Effector memory CD4-positive, alpha-beta T cell (primary cell): ENCODE measurements at regions not wholly inside any gene's neighbourhood (a gene's known extent, or its start where the extent isn't known, plus 50 kb on each side); places are given as distances from the start of the nearest gene placed in this dataset.

ENCODE experiments used
- DNase-seq, 3 donors: peaks; one replicate each; pipeline ENCODE4 v3.0.0-alpha.2; 2020
- H3K27ac ChIP-seq: 2 replicates; pipeline ENCODE4 v1.7.0; 2013; ENCODE audit warnings: mild to moderate bottlenecking, low read length, moderate library complexity; ENCODE audit not compliant: insufficient read depth, poor library complexity, severe bottlenecking
- H3K27me3 ChIP-seq: replicated peaks from 2 replicates; pipeline ENCODE4 v1.7.0; 2013; ENCODE audit warnings: mild to moderate bottlenecking, low read length; ENCODE audit not compliant: insufficient read depth, control insufficient read depth, poor library complexity, severe bottlenecking
- H3K36me3 ChIP-seq: 2 replicates; pipeline ENCODE4 v1.7.0; 2013; ENCODE audit warnings: mild to moderate bottlenecking, low read length, moderate library complexity; ENCODE audit not compliant: control insufficient read depth, insufficient read depth
- H3K4me1 ChIP-seq: 2 replicates; pipeline ENCODE4 v1.7.0; 2013; ENCODE audit warnings: low read length, mild to moderate bottlenecking; ENCODE audit not compliant: control insufficient read depth, insufficient read depth, poor library complexity, severe bottlenecking
- H3K4me3 ChIP-seq: 2 replicates; pipeline ENCODE4 v1.7.0; 2013; ENCODE audit warnings: low read length, low read depth, mild to moderate bottlenecking; ENCODE audit not compliant: insufficient read depth, poor library complexity, severe bottlenecking
- H3K9me3 ChIP-seq: 2 replicates; pipeline ENCODE4 v1.7.0; 2013; ENCODE audit warnings: mild to moderate bottlenecking, low read length, moderate library complexity; ENCODE audit not compliant: control insufficient read depth

- Histone ChIP-seq H3K4me3 (no peak overlapping the region), H3K4me1 (no peaks in the 10 kb centered on the region), H3K27ac (no peak overlapping the region), H3K36me3 (no peaks in the 10 kb centered on the region), H3K27me3 (peaks cover 4% of the 10 kb centered on the region), H3K9me3 (no peaks in the 10 kb centered on the region)
- no peak for DNase-seq
Measured at GRCh38 chr1:38246955-38247952, 200.7 kb upstream of the POU3F1 start.

- no peak for DNase-seq
- Histone ChIP-seq H3K27me3 (no peaks in the 10 kb centered on the region), H3K4me1 (no peaks in the 10 kb centered on the region), H3K27ac (no peak overlapping the region), H3K9me3 (no peaks in the 10 kb centered on the region), H3K4me3 (no peak overlapping the region), H3K36me3 (no peaks in the 10 kb centered on the region)
Measured at GRCh38 chr1:38244218-38244845, 197.7 kb upstream of the POU3F1 start.

- no peak for DNase-seq
- Histone ChIP-seq H3K9me3 (no peaks in the 10 kb centered on the region), H3K27ac (no peak overlapping the region), H3K27me3 (no peaks in the 10 kb centered on the region), H3K36me3 (no peaks in the 10 kb centered on the region), H3K4me3 (no peak overlapping the region), H3K4me1 (no peaks in the 10 kb centered on the region)
Measured at GRCh38 chr1:38243106-38243505, 196.5 kb upstream of the POU3F1 start.

DNA sequence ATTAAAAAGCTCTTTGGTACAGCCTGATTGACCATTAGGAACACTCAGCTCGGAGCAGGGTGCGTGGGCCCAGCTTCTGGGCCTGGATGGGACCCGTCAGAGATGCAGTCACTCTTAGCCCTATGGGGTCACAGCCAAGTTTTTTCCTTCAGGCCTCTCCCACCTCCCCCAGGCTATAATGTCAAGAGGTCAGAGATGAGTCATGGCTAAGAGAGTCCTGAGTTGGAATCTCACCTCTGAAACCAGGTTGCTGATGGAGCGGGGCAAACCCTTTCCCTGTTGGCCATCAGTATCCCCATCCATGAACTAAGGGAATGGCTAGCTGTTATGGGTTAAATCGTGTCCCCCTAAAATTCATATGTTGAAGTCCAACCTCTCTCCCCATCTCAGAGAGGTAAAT, 195.9 kb upstream of the POU3F1 start:
- no peaks in the 10 kb centered on the region for H3K36me3 ChIP-seq
- no peaks in the 10 kb centered on the region for H3K4me1 ChIP-seq
- no peak overlapping the region for H3K4me3 ChIP-seq
- H3K27ac ChIP-seq: no peak overlapping the region
- no peaks in the 10 kb centered on the region for H3K27me3 ChIP-seq
- no peaks in the 10 kb centered on the region for H3K9me3 ChIP-seq
- no peak for DNase-seq

DNA sequence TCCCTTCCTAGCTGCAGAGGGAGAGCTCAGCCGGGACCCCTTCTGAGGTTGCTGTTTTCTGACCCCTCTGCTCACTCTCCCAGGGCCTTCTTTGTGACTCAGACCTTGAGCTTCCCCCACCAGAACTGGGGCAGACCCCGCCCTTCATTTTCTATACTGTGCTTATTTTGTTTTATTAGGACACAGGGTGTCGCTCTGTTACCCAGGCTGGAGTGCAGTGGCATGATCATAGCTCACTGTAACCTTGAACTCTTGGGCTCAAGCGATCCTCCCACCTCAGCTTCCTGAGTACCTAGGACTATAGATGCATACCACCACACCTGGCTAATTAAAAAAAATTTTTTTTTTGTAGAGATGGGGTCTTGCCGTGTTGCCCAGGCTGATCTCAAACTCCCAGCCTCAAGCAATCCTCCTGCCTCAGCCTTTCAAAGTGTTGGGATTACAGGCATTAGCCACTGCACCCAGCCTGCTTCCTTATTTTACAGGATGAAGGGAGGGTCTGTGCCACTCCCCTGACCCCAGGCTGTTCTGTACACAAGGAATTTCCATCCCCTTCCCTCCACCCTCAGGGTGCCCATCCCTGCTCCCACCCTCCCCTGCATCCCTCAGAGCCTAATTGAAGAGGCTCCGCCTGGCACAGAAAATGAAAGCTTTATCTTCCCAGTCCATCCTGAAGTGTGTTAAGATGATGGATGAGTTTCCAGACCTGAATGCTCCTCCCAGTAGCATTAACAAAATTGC, 195.2 kb upstream of the POU3F1 start:
- Histone ChIP-seq H3K27me3 (no peaks in the 10 kb centered on the region), H3K4me1 (no peaks in the 10 kb centered on the region), H3K4me3 (no peak overlapping the region), H3K36me3 (no peaks in the 10 kb centered on the region), H3K27ac (no peak overlapping the region), H3K9me3 (no peaks in the 10 kb centered on the region)
- no peak for DNase-seq

- Histone ChIP-seq H3K4me3 (no peak overlapping the region), H3K9me3 (no peaks in the 10 kb centered on the region), H3K27me3 (no peaks in the 10 kb centered on the region), H3K36me3 (no peaks in the 10 kb centered on the region), H3K27ac (no peak overlapping the region), H3K4me1 (no peaks in the 10 kb centered on the region)
- no peak for DNase-seq
Measured at GRCh38 chr1:38240618-38241017, 194.0 kb upstream of the POU3F1 start.

DNA sequence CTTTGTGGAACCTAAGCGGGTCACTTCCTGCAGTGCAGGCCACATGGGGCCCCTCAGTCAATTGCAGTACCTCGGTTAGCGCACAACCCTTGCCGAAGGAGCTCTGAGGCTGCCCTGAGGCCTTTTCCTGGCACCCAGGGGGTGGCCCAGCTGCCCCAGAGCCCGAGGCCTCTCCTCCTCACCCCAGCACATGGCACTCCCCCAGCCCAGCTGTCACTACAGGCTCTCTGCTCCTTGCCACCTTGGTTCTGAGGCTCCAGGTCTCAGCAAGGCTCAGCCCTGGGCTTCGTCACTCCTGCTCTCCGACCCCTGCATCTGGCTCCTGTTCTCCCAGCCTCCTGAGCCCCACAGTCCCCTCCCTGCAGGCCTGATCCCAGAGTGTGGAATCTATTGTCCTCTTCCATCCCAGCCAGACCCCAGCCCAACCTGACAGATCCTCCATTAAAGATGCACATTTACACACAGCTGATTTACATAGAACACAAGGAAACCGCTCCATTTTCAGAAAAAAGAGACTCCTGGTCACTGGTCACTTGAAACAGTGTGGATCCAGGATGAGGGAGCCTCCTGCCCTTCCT, 192.8 kb upstream of the POU3F1 start:
- no peaks in the 10 kb centered on the region for H3K9me3 ChIP-seq
- no peak overlapping the region for H3K4me3 ChIP-seq
- DNase-seq: no peak
- H3K27ac ChIP-seq: no peak overlapping the region
- no peaks in the 10 kb centered on the region for H3K4me1 ChIP-seq
- H3K27me3 ChIP-seq: no peaks in the 10 kb centered on the region
- H3K36me3 ChIP-seq: no peaks in the 10 kb centered on the region

DNA sequence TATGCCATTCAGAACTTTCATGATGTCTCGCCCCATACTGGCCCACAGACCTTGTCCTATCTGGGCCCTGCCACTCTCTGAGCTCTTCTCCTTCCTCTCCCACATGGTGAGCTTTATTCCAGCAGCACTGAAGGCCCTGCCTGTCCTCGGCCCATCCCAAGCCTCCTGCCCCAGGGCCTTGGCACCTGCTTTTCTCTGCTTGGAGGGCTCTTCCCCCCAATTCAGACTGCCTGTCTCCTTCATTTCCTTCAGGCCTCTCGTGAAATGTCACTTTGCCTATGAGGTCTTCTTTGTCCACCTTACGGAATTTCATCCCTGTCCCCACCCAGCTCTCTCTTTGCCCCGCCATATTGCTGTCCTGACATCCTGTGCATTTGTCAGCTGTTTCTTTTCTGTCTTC, 191.7 kb upstream of the POU3F1 start:
- no peaks in the 10 kb centered on the region for H3K36me3 ChIP-seq
- no peaks in the 10 kb centered on the region for H3K4me1 ChIP-seq
- H3K9me3 ChIP-seq: no peaks in the 10 kb centered on the region
- H3K4me3 ChIP-seq: no peak overlapping the region
- no peaks in the 10 kb centered on the region for H3K27me3 ChIP-seq
- H3K27ac ChIP-seq: no peak overlapping the region
- no peak for DNase-seq

DNA sequence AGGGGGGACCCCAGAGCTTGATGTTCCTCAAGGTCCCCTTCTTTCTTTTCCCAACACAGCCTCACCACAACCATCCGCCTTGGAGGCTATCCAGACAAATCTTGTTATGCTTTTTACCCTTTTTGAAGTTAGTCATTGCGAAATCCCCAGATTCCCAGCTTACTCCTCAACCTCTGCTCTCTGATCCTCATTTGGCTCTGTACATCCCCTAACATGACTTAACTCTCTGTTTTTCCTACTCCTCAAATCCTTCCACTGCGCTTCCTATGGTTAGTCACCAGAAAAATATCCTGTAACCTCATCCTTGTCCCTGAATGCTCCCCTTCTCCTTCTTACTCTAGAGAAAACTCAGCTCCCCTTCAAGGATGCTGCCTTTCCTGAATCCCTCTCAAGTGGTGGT, 189.1 kb upstream of the POU3F1 start:
- Histone ChIP-seq H3K9me3 (no peaks in the 10 kb centered on the region), H3K27me3 (no peaks in the 10 kb centered on the region), H3K27ac (no peak overlapping the region), H3K36me3 (no peaks in the 10 kb centered on the region), H3K4me3 (no peak overlapping the region), H3K4me1 (no peaks in the 10 kb centered on the region)
- no peak for DNase-seq
